WTC11 (cell line): ENCODE measurements at regions not wholly inside any gene's neighbourhood (a gene's known extent, or its start where the extent isn't known, plus 50 kb on each side); places are given as distances from the start of the nearest gene placed in this dataset.

Source experiments
- ATAC-seq: fragments of 200-7000 bp; cut with Tn5 transposase; 2 replicates; pipeline ENCODE4 v1.10.0; 2021; ENCODE audit warnings: mild to moderate bottlenecking, moderate library complexity
- CTCF ChIA-PET: fragments of 300-600 bp; sonication (Branson Sonifier 250); formaldehyde crosslinking; loops from one replicate; lab custom pipeline; 2021; ENCODE audit warnings: antibody characterized with exemption; lab: Charles Lee
- POLR2A ChIA-PET: fragments of 350-600 bp; sonication (Branson Sonifier 250); formaldehyde crosslinking; loops from one replicate; lab custom pipeline; 2021; ENCODE audit warnings: antibody characterized with exemption; lab: Charles Lee
- DNase-seq: peaks from one replicate; pipeline ENCODE4 v3.0.0; 2021; ENCODE audit warnings: low spot score
- H3K27ac Mint-ChIP-seq: 2 replicates; pipeline ENCODE4 v1.8.0; 2021; ENCODE audit warnings: mixed read lengths
- H3K27me3 Mint-ChIP-seq: 2 replicates; pipeline ENCODE4 v1.8.0; 2021; ENCODE audit warnings: low read depth, mild to moderate bottlenecking, moderate library complexity, mixed read lengths
- H3K36me3 Mint-ChIP-seq: 2 replicates; pipeline ENCODE4 v1.8.0; 2021; ENCODE audit warnings: mixed read lengths
- H3K4me1 Mint-ChIP-seq: 2 replicates; pipeline ENCODE4 v1.8.0; 2022; ENCODE audit warnings: mixed read lengths
- H3K4me3 Mint-ChIP-seq: 2 replicates; pipeline ENCODE4 v1.8.0; 2021; ENCODE audit warnings: mild to moderate bottlenecking, moderate library complexity, mixed read lengths
- H3K9me3 Mint-ChIP-seq: 2 replicates; pipeline ENCODE4 v1.8.0; 2021; ENCODE audit warnings: mixed read lengths
- AFF4 ChIP-seq: sonication (generic); formaldehyde crosslinking; IDR thresholded peaks from 2 replicates; pipeline ENCODE4 v1.8.1; 2023; ENCODE audit warnings: mild to moderate bottlenecking, missing genetic modification reagents, borderline replicate concordance
- CBFB ChIP-seq: sonication (generic); formaldehyde crosslinking; IDR thresholded peaks from 2 replicates; pipeline ENCODE4 v1.8.1; 2022; ENCODE audit warnings: mild to moderate bottlenecking, low read depth, missing genetic modification reagents
- CREB1 ChIP-seq: sonication (generic); formaldehyde crosslinking; IDR thresholded peaks from 2 replicates; pipeline ENCODE4 v1.8.0; 2023; ENCODE audit warnings: mild to moderate bottlenecking, missing genetic modification reagents
- ESRRA ChIP-seq: sonication (generic); formaldehyde crosslinking; IDR thresholded peaks from 2 replicates; pipeline ENCODE4 v1.8.1; 2022; ENCODE audit warnings: mild to moderate bottlenecking, missing genetic modification reagents, borderline replicate concordance
- GABPB1 ChIP-seq: sonication (generic); formaldehyde crosslinking; IDR thresholded peaks from 2 replicates; pipeline ENCODE4 v1.8.1; 2023; ENCODE audit warnings: mild to moderate bottlenecking, missing genetic modification reagents
- GRHL2 ChIP-seq: fragments of 250-450 bp; sonication (Bioruptor Pico); IDR thresholded peaks from 2 replicates; pipeline ENCODE4 v1.8.0; 2022; ENCODE audit warnings: mild to moderate bottlenecking, moderate library complexity; ENCODE audit not compliant: insufficient replicate concordance, severe bottlenecking
- HMGXB4 ChIP-seq: sonication (generic); formaldehyde crosslinking; IDR thresholded peaks from 2 replicates; pipeline ENCODE4 v1.8.1; 2023; ENCODE audit warnings: mild to moderate bottlenecking, moderate library complexity, missing genetic modification reagents
- NFATC4 ChIP-seq: fragments of 250-450 bp; sonication (Bioruptor Pico); IDR thresholded peaks from 2 replicates; pipeline ENCODE4 v1.9.0; 2021; ENCODE audit warnings: mild to moderate bottlenecking
- PREB ChIP-seq: sonication (generic); formaldehyde crosslinking; IDR thresholded peaks from 2 replicates; pipeline ENCODE4 v1.8.1; 2022; ENCODE audit warnings: mild to moderate bottlenecking, missing genetic modification reagents, moderate library complexity, borderline replicate concordance
- RELA ChIP-seq: sonication (generic); formaldehyde crosslinking; IDR thresholded peaks from 2 replicates; pipeline ENCODE4 v1.8.1; 2022; ENCODE audit warnings: missing genetic modification reagents, mild to moderate bottlenecking, borderline replicate concordance
- RORB ChIP-seq: fragments of 250-450 bp; sonication (Bioruptor Pico); IDR thresholded peaks from 2 replicates; pipeline ENCODE4 v1.9.0; 2021; ENCODE audit warnings: mild to moderate bottlenecking
- TCF7 ChIP-seq: sonication (generic); formaldehyde crosslinking; IDR thresholded peaks from 2 replicates; pipeline ENCODE4 v1.8.0; 2022; ENCODE audit warnings: mild to moderate bottlenecking, low read depth, missing genetic modification reagents, moderate library complexity
- TEAD1 ChIP-seq: sonication (generic); formaldehyde crosslinking; IDR thresholded peaks from 2 replicates; pipeline ENCODE4 v1.8.0; 2022; ENCODE audit warnings: mild to moderate bottlenecking, missing genetic modification reagents
- ZNF396 ChIP-seq: fragments of 250-450 bp; sonication (Bioruptor Pico); IDR thresholded peaks from 2 replicates; pipeline ENCODE4 v1.8.0; 2021; ENCODE audit warnings: mild to moderate bottlenecking, moderate library complexity, borderline replicate concordance
- TF ChIP-seq, protein P1 (sequence below): sonication (generic); formaldehyde crosslinking; conservative IDR thresholded peaks from 2 replicates; pipeline ENCODE4 v1.8.1; 2023; ENCODE audit warnings: mild to moderate bottlenecking, low read depth, missing genetic modification reagents, moderate library complexity
- TF ChIP-seq, protein P2 (sequence below): sonication (generic); formaldehyde crosslinking; IDR thresholded peaks from 2 replicates; pipeline ENCODE4 v1.8.0; 2022; ENCODE audit warnings: mild to moderate bottlenecking, missing genetic modification reagents
- TF ChIP-seq, protein P3 (sequence below): fragments of 250-450 bp; sonication (Bioruptor Pico); IDR thresholded peaks from 2 replicates; pipeline ENCODE4 v1.8.0; 2021; ENCODE audit warnings: mild to moderate bottlenecking
- TF ChIP-seq, protein P4 (sequence below): sonication (generic); formaldehyde crosslinking; IDR thresholded peaks from 2 replicates; pipeline ENCODE4 v1.8.0; 2022; ENCODE audit warnings: mild to moderate bottlenecking, missing genetic modification reagents
- TF ChIP-seq, protein P5 (sequence below): sonication (generic); formaldehyde crosslinking; IDR thresholded peaks from 2 replicates; pipeline ENCODE4 v1.8.0; 2022; ENCODE audit warnings: mild to moderate bottlenecking, missing genetic modification reagents

DNA sequence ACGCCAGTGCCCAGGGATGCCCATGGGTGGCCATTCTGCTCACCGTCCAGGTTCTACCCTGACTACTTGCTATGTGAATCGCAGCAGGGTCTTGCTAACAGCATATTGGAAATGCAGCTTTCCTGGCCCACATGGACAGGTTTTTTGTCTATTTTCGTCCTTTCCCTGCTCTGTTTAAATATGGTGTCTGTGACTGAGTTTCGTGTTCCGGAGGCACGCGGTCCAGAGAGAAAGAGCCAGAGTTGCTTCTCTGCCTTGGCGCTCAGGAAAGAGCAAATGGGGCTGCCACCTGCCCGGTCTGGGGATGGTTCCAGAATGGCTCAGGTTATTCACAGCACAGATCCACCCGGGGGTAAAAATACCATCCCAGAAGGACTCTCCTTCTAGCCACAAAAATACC lies 456.2 kb downstream of the BCL11A start (continued):
- TF ChIP-seq TCF7 (CRISPR knock-in tag) (no peak), PREB (no peak), AFF4 (CRISPR knock-in tag) (no peak), NFATC4 (CRISPR knock-in tag) (no peak), TEAD1 (CRISPR knock-in tag) (no peak), HMGXB4 (no peak), CREB1 (CRISPR knock-in tag) (no peak)
- TF ChIP-seq, protein P1, sequence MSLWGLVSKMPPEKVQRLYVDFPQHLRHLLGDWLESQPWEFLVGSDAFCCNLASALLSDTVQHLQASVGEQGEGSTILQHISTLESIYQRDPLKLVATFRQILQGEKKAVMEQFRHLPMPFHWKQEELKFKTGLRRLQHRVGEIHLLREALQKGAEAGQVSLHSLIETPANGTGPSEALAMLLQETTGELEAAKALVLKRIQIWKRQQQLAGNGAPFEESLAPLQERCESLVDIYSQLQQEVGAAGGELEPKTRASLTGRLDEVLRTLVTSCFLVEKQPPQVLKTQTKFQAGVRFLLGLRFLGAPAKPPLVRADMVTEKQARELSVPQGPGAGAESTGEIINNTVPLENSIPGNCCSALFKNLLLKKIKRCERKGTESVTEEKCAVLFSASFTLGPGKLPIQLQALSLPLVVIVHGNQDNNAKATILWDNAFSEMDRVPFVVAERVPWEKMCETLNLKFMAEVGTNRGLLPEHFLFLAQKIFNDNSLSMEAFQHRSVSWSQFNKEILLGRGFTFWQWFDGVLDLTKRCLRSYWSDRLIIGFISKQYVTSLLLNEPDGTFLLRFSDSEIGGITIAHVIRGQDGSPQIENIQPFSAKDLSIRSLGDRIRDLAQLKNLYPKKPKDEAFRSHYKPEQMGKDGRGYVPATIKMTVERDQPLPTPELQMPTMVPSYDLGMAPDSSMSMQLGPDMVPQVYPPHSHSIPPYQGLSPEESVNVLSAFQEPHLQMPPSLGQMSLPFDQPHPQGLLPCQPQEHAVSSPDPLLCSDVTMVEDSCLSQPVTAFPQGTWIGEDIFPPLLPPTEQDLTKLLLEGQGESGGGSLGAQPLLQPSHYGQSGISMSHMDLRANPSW (CRISPR knock-in tag) = no peak

- no peaks in the 10 kb centered on the region for H3K36me3 Mint-ChIP-seq
- H3K4me1 Mint-ChIP-seq = peaks cover 14% of the 10 kb centered on the region
- ATAC-seq (no peak), DNase-seq (no peak)
- H3K27ac Mint-ChIP-seq = no peak overlapping the region
- CTCF ChIA-PET = no interaction called here
- POLR2A ChIA-PET = no interaction called here
- H3K27me3 Mint-ChIP-seq = peaks cover 45% of the 10 kb centered on the region
- H3K4me3 Mint-ChIP-seq = no peak overlapping the region
- TF ChIP-seq, protein P2, sequence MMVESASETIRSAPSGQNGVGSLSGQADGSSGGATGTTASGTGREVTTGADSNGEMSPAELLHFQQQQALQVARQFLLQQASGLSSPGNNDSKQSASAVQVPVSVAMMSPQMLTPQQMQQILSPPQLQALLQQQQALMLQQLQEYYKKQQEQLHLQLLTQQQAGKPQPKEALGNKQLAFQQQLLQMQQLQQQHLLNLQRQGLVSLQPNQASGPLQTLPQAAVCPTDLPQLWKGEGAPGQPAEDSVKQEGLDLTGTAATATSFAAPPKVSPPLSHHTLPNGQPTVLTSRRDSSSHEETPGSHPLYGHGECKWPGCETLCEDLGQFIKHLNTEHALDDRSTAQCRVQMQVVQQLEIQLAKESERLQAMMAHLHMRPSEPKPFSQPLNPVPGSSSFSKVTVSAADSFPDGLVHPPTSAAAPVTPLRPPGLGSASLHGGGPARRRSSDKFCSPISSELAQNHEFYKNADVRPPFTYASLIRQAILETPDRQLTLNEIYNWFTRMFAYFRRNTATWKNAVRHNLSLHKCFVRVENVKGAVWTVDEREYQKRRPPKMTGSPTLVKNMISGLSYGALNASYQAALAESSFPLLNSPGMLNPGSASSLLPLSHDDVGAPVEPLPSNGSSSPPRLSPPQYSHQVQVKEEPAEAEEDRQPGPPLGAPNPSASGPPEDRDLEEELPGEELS = no peak
- TF ChIP-seq CBFB (CRISPR knock-in tag) (no peak), ESRRA (no peak), ZNF396 (no peak), CREB1 (CRISPR knock-in tag) (no peak), TCF7 (CRISPR knock-in tag) (no peak), RORB (CRISPR knock-in tag) (no peak), RELA (CRISPR knock-in tag) (no peak), GABPB1 (no peak), GRHL2 (CRISPR knock-in tag) (no peak)
- TF ChIP-seq, protein P3, sequence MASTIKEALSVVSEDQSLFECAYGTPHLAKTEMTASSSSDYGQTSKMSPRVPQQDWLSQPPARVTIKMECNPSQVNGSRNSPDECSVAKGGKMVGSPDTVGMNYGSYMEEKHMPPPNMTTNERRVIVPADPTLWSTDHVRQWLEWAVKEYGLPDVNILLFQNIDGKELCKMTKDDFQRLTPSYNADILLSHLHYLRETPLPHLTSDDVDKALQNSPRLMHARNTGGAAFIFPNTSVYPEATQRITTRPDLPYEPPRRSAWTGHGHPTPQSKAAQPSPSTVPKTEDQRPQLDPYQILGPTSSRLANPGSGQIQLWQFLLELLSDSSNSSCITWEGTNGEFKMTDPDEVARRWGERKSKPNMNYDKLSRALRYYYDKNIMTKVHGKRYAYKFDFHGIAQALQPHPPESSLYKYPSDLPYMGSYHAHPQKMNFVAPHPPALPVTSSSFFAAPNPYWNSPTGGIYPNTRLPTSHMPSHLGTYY = no peak
- TF ChIP-seq, protein P4, sequence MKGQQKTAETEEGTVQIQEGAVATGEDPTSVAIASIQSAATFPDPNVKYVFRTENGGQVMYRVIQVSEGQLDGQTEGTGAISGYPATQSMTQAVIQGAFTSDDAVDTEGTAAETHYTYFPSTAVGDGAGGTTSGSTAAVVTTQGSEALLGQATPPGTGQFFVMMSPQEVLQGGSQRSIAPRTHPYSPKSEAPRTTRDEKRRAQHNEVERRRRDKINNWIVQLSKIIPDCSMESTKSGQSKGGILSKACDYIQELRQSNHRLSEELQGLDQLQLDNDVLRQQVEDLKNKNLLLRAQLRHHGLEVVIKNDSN = no peak
- TF ChIP-seq, protein P5, sequence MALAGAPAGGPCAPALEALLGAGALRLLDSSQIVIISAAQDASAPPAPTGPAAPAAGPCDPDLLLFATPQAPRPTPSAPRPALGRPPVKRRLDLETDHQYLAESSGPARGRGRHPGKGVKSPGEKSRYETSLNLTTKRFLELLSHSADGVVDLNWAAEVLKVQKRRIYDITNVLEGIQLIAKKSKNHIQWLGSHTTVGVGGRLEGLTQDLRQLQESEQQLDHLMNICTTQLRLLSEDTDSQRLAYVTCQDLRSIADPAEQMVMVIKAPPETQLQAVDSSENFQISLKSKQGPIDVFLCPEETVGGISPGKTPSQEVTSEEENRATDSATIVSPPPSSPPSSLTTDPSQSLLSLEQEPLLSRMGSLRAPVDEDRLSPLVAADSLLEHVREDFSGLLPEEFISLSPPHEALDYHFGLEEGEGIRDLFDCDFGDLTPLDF (CRISPR knock-in tag) = no peak
- no peaks in the 10 kb centered on the region; the same call in 1 of the 2 replicates for H3K9me3 Mint-ChIP-seq
These were observed 456.9 kb downstream of the BCL11A start for GRCh38 chr2:60096556-60096955.
